K562 (cell line): ENCODE measurements at regions not wholly inside any gene's neighbourhood (a gene's known extent, or its start where the extent isn't known, plus 50 kb on each side); places are given as distances from the start of the nearest gene placed in this dataset.

Experiments used
- ATAC-seq: fragments of 200-7000 bp; cut with Tn5 transposase; 3 replicates; pipeline ENCODE4 v1.9.1; 2020; ENCODE audit warnings: moderate library complexity
- BruUV-seq: library from RNA; stranded (reverse); fragments of 400-500 nt; replicated peaks from 2 replicates; lab custom pipeline; 2021; lab: Mats Ljungman, UMichigan
- CTCF ChIA-PET: fragments of 300-600 bp; formaldehyde crosslinking; extraction: SDS; loops from one replicate; lab custom pipeline; 2021; ENCODE audit warnings: low intra/inter-chr PET ratio; lab: Yijun Ruan, JAX
- POLR2A ChIA-PET: fragments of 300-600, 350-650 bp; sonication (Branson Sonifier 250); formaldehyde crosslinking; extraction: SDS; loops from one replicate; lab custom pipeline; 2021; ENCODE audit warnings: antibody characterized with exemption, inconsistent platforms; lab: Yijun Ruan, JAX
- DNase-seq, 4 experiments: peaks; one replicate each; pipeline versions ENCODE4 v3.0.0 to v3.0.0-alpha.2; 2011 to 2018; ENCODE audit warnings: low spot score in 3 of 4, mixed read lengths in 3 of 4; ENCODE audit errors: extremely low read depth in 1 of 4
- FAIRE-seq: peaks from 2 replicates; lab custom pipeline; 2011; peaks lifted over from hg19 to GRCh38; lab: Jason Lieb, UNC
- H2AFZ ChIP-seq: 2 replicates; pipeline ENCODE4 v1.6.0; 2011; ENCODE audit warnings: low read depth, low read length, control low read depth, inconsistent platforms
- H3K27ac ChIP-seq: fragments of 200-600 bp; 3 replicates; pipeline ENCODE4 v1.8.0; 2011; ENCODE audit warnings: low read depth, mild to moderate bottlenecking, control low read depth, inconsistent platforms, low read length, moderate library complexity, mixed read lengths; ENCODE audit errors: extremely low read depth
- H3K27me3 ChIP-seq, 2 experiments: fragments of 300-600 bp in 1 of 2; 2 replicates in 1 of 2; 3 replicates in 1 of 2; pipeline versions ENCODE4 v1.6.0 to v1.8.0; 2011; ENCODE audit warnings: inconsistent platforms in 2 of 2, low read length in 2 of 2, mild to moderate bottlenecking in 1 of 2, mixed read lengths in 1 of 2, moderate library complexity in 1 of 2; ENCODE audit not compliant: control insufficient read depth in 2 of 2, insufficient read depth in 2 of 2
- H3K36me3 ChIP-seq: fragments of 300-600 bp; 3 replicates; pipeline ENCODE4 v1.8.0; 2011; ENCODE audit warnings: mild to moderate bottlenecking, low read length, inconsistent platforms; ENCODE audit not compliant: control insufficient read depth, insufficient read depth
- H3K4me1 ChIP-seq, 2 experiments: fragments of 200-600 bp in 1 of 2; replicated peaks in 1 of 2; 2 replicates in 1 of 2; 3 replicates in 1 of 2; pipeline versions ENCODE4 v1.5.1 to v1.8.0; 2011; ENCODE audit warnings: inconsistent platforms in 2 of 2, low read length in 2 of 2, mild to moderate bottlenecking in 1 of 2, mixed read lengths in 1 of 2, moderate library complexity in 1 of 2; ENCODE audit not compliant: control insufficient read depth in 2 of 2, insufficient read depth in 2 of 2
- H3K4me2 ChIP-seq: 2 replicates; pipeline ENCODE4 v1.6.1; 2011; ENCODE audit warnings: low read length, control low read depth, inconsistent platforms, mixed read lengths; ENCODE audit not compliant: insufficient read depth
- H3K4me3 ChIP-seq: fragments of 200-600 bp; sonication (generic), shearing (Covaris generic); 2 replicates; pipeline ENCODE4 v1.5.1; 2016; ENCODE audit warnings: control low read depth, inconsistent platforms
- H3K79me2 ChIP-seq: fragments of 200-600 bp; 3 replicates; pipeline ENCODE4 v1.8.0; 2011; ENCODE audit warnings: low read length, inconsistent platforms; ENCODE audit not compliant: control insufficient read depth, insufficient read depth
- H3K9ac ChIP-seq, 2 experiments: 2 replicates each; pipeline versions ENCODE4 v1.6.0 to v1.6.1; 2011; ENCODE audit warnings: low read depth in 2 of 2, low read length in 2 of 2, control low read depth in 1 of 2, inconsistent platforms in 1 of 2, mild to moderate bottlenecking in 1 of 2, mixed read lengths in 1 of 2; ENCODE audit not compliant: insufficient read depth in 1 of 2
- H3K9me1 ChIP-seq: one replicate; pipeline ENCODE4 v1.6.0; 2011; ENCODE audit warnings: inconsistent platforms, mild to moderate bottlenecking, low read length, moderate library complexity; ENCODE audit not compliant: control insufficient read depth, insufficient read depth
- H3K9me3 ChIP-seq: replicated peaks from 2 replicates; pipeline ENCODE4 v1.5.1; 2011; ENCODE audit warnings: low read depth, low read length, inconsistent platforms; ENCODE audit not compliant: control insufficient read depth, insufficient read depth
- H4K20me1 ChIP-seq: replicated peaks from 2 replicates; pipeline ENCODE4 v1.6.1; 2011; ENCODE audit warnings: low read length, inconsistent platforms, mixed read lengths; ENCODE audit not compliant: control insufficient read depth, insufficient read depth
- ARID2 ChIP-seq: fragments of 450-650 bp; IDR thresholded peaks from 2 replicates; pipeline ENCODE4 v1.6.1; 2017; ENCODE audit warnings: antibody characterized with exemption, mild to moderate bottlenecking
- BCOR ChIP-seq: fragments of 450-650 bp; IDR thresholded peaks from 2 replicates; pipeline ENCODE4 v1.6.1; 2016
- ETV5 ChIP-seq: sonication (generic); formaldehyde crosslinking; IDR thresholded peaks from 2 replicates; pipeline ENCODE4 v1.4.0; 2020; ENCODE audit warnings: low read depth, mild to moderate bottlenecking, missing genetic modification reagents
- FOXM1 ChIP-seq, 2 experiments: fragments of 450-650 bp in 1 of 2; sonication (generic) in 1 of 2; formaldehyde crosslinking in 1 of 2; IDR thresholded peaks; 2 replicates each; pipeline versions ENCODE4 v1.6.1 to v1.9.0; 2017 to 2022; ENCODE audit warnings: low read depth in 2 of 2, mild to moderate bottlenecking in 2 of 2, missing genetic modification reagents in 1 of 2, moderate library complexity in 1 of 2
- HNRNPLL ChIP-seq: fragments of 200-400 bp; formaldehyde crosslinking; IDR thresholded peaks from 2 replicates; pipeline ENCODE4 v1.6.1; 2017; ENCODE audit warnings: low read length, low read depth, mild to moderate bottlenecking; ENCODE audit not compliant: poor library complexity, severe bottlenecking
- REST ChIP-seq, 2 experiments: fragments of 450-650 bp; formaldehyde crosslinking in 1 of 2; IDR thresholded peaks; 2 replicates each; pipeline versions ENCODE4 v1.4.0 to v1.6.1; 2014 to 2020; ENCODE audit warnings: mild to moderate bottlenecking in 2 of 2, borderline replicate concordance in 1 of 2, low read depth in 1 of 2
- SRSF3 ChIP-seq: fragments of 200-400 bp; formaldehyde crosslinking; IDR thresholded peaks from 2 replicates; pipeline ENCODE4 v1.6.1; 2016; ENCODE audit warnings: mild to moderate bottlenecking, low read length, moderate library complexity; ENCODE audit not compliant: insufficient read depth
- TEAD2 ChIP-seq: fragments of 450-650 bp; IDR thresholded peaks from 2 replicates; pipeline ENCODE4 v1.6.1; 2016; ENCODE audit warnings: missing genetic modification characterization, control low read depth, missing compliant biosample characterization
- ZFP30 ChIP-seq: fragments of 250-450 bp; sonication (Bioruptor Pico); IDR thresholded peaks from 2 replicates; pipeline ENCODE4 v1.8.0; 2022; ENCODE audit warnings: moderate library complexity, mild to moderate bottlenecking, inconsistent platforms, borderline replicate concordance
- ZNF431 ChIP-seq: sonication (generic); formaldehyde crosslinking; IDR thresholded peaks from 2 replicates; pipeline ENCODE4 v1.8.0; 2022; ENCODE audit warnings: mild to moderate bottlenecking, missing genetic modification reagents
- WGBS: fragments of 100-300 bp; shearing (Covaris generic); methylation state at CpG from one replicate; pipeline ENCODE4 v1.1.6; 2016; ENCODE audit warnings: low coverage, mixed read lengths; ENCODE audit not compliant: insufficient coverage; ENCODE audit errors: missing lambda C conversion rate; 5-methylcytosine and 5-hydroxymethylcytosine counted together
- in situ Hi-C: fragments of 300-500 bp; cut with MboI; formaldehyde crosslinking; loops from 4 replicates; pipeline ENCODE4 v1.15.0; 2018; ENCODE audit warnings: inconsistent platforms, mixed read lengths
- intact Hi-C: fragments of 100-400 bp; cut with micrococcal nuclease; formaldehyde crosslinking; loops from 2 replicates; pipeline ENCODE4 v1.14.2; 2022

- no peak for TF ChIP-seq BCOR
- TF ChIP-seq ARID2: no peak
- TF ChIP-seq ZNF431 (CRISPR knock-in tag): no peak
- TF ChIP-seq ETV5 (CRISPR knock-in tag): no peak
- TF ChIP-seq ZFP30 (CRISPR knock-in tag): no peak
- TF ChIP-seq SRSF3: no peak
- TF ChIP-seq REST (IDR thresholded peaks at IDR 0.05; ENCODE audit: borderline replicate concordance): no peak
- TF ChIP-seq REST (CRISPR knock-in tag; IDR thresholded peaks at IDR 0.05; ENCODE audit: low read depth): no peak
- no peak for TF ChIP-seq HNRNPLL
- TF ChIP-seq TEAD2 (tag): no peak
- TF ChIP-seq FOXM1 (IDR thresholded peaks at IDR 0.05; ENCODE audit: low read depth): no peak
- no peak for TF ChIP-seq FOXM1 (CRISPR knock-in tag; IDR thresholded peaks at IDR 0.05; ENCODE audit: low read depth)
- TF ChIP-seq, all 486 proteins: peak for 0
- FAIRE-seq (no peak), DNase-seq (no peak), ATAC-seq (no peak)
- H3K9me3 ChIP-seq: no peaks in the 10 kb centered on the region
- in situ Hi-C loops (no loop called here), intact Hi-C loops (no loop called here)
- no TSS peak for BruUV-seq
- H3K9me1 ChIP-seq: no peaks in the 10 kb centered on the region
- no peak overlapping the region for H3K4me3 ChIP-seq
- no peak overlapping the region for H2AFZ ChIP-seq
- H3K4me2 ChIP-seq: no peak overlapping the region
- no peak overlapping the region for H3K27ac ChIP-seq
- H3K9ac ChIP-seq: no peak overlapping the region
- POLR2A ChIA-PET: no interaction called here
- H4K20me1 ChIP-seq: no peaks in the 10 kb centered on the region
- 0% methylated on average over 1 of the region's 1 CpG for WGBS
- no peaks in the 10 kb centered on the region for H3K27me3 ChIP-seq
- CTCF ChIA-PET: no interaction called here
- H3K79me2 ChIP-seq: no peaks in the 10 kb centered on the region
- no peaks in the 10 kb centered on the region for H3K4me1 ChIP-seq
- H3K36me3 ChIP-seq: no peaks in the 10 kb centered on the region
These were observed 200.5 kb upstream of the PHACTR1 start for GRCh38 chr6:12516070-12516469.
